Suprapubic skin (tissue), 4 donors: ENCODE measurements at regions not wholly inside any gene's neighbourhood (a gene's known extent, or its start where the extent isn't known, plus 50 kb on each side); places are given as distances from the start of the nearest gene placed in this dataset.

Experiments used
- CTCF ChIP-seq, 2 donors: fragments of 200-600 bp in 1 of 2; fragments of 450-650 bp in 1 of 2; sonication (generic) in 1 of 2; IDR thresholded peaks; one replicate each; pipeline ENCODE4 v1.5.1; 2016 to 2019; ENCODE audit warnings: antibody characterized with exemption in 2 of 2, mild to moderate bottlenecking in 1 of 2, moderate library complexity in 1 of 2
- POLR2A ChIP-seq, 2 donors: fragments of 450-650 bp; IDR thresholded peaks; one replicate each; pipeline ENCODE4 v1.6.1; 2017; ENCODE audit warnings: antibody characterized with exemption in 2 of 2, mild to moderate bottlenecking in 2 of 2, moderate library complexity in 2 of 2
- POLR2AphosphoS5 ChIP-seq, 3 donors: sonication (generic); formaldehyde crosslinking; IDR thresholded peaks; one replicate each; pipeline ENCODE4 v1.6.1; 2017; ENCODE audit warnings: antibody characterized with exemption in 3 of 3

DNA sequence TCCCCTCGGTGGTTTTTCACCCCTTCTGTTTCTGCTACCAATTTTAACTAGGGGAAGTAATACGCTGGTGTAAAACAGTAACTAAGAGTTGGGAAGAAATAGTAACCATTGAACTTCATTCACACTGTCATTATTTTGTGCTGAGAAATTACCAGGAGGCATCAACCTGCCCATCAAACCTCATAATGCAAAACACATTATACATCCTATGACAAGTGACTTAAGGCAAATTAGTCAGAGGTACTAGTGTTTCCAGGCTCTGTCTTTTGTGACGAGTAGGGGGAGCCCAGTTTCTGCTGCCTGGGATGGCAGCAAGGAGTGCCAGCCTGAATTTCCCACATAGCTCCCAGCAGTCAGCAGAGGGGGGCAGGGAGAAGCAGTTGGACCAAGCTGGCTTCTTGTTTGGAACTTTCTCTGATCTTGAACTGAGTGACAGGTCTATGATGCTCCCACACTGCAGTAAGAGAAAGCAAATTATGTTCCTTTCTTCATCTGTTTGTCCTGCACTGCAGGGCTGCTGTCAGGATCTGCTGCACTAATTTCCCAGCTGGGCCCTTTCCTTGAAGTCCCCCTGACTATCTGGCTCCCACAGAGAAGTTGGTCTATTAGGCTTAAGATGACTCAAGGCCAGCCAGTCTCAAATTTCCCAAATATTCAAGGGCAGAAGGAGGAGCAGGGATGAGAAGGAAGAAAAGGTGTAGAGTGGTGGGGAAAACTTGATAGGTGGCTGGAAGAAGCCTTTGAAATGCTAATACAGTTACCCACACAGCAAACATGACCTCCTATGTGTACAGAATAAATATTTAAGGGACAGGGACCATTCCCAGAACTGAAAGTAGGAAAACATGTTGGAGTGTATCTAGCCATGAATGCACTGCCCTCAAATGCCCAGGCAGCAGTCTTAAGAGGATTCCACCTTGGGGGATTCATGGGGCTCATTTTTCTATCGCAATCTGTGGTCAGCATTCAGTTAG lies 322.8 kb downstream of the SEC16B start:
- TF ChIP-seq POLR2A (IDR thresholded peaks at IDR 0.05) (no peak), CTCF (IDR thresholded peaks at IDR 0.05) (no peak), POLR2AphosphoS5 (IDR thresholded peaks at IDR 0.05) (no peak)
